Thymus (tissue), 11 donors: ENCODE measurements at regions not wholly inside any gene's neighbourhood (a gene's known extent, or its start where the extent isn't known, plus 50 kb on each side); places are given as distances from the start of the nearest gene placed in this dataset.
A peak's percentile ranks its signal among the peaks of the same experiment; 100 is the strongest.

Experiments
- DNase-seq, 9 donors: peaks; one replicate each; pipeline ENCODE4 v3.0.0-alpha.2; 2013; ENCODE audit warnings: low spot score in 9 of 9, low read depth in 6 of 9, missing footprints in 1 of 9
- H3K27ac ChIP-seq, 2 donors: one replicate each; pipeline ENCODE4 v1.5.1; 2013; ENCODE audit warnings: control low read depth in 1 of 2, low read depth in 1 of 2, low read length in 1 of 2, mild to moderate bottlenecking in 1 of 2, moderate library complexity in 1 of 2
- H3K27me3 ChIP-seq, 2 donors: one replicate each; pipeline ENCODE4 v1.5.1; 2013; ENCODE audit warnings: low read length in 1 of 2; ENCODE audit not compliant: control insufficient read depth in 2 of 2, insufficient read depth in 1 of 2
- H3K36me3 ChIP-seq, 2 donors: one replicate each; pipeline ENCODE4 v1.5.1; 2013; ENCODE audit warnings: low read length in 1 of 2, mild to moderate bottlenecking in 1 of 2, moderate library complexity in 1 of 2; ENCODE audit not compliant: control insufficient read depth in 2 of 2, insufficient read depth in 2 of 2
- H3K4me1 ChIP-seq, 2 donors: one replicate each; pipeline ENCODE4 v1.5.1; 2013; ENCODE audit warnings: low read length in 2 of 2; ENCODE audit not compliant: control insufficient read depth in 2 of 2, insufficient read depth in 2 of 2
- H3K4me3 ChIP-seq, 2 donors: one replicate each; pipeline ENCODE4 v1.5.1; 2013; ENCODE audit warnings: low read length in 2 of 2, control low read depth in 1 of 2, mild to moderate bottlenecking in 1 of 2
- H3K9me3 ChIP-seq, 2 donors: one replicate each; pipeline ENCODE4 v1.5.1; 2013; ENCODE audit warnings: low read length in 1 of 2, mild to moderate bottlenecking in 1 of 2; ENCODE audit not compliant: control insufficient read depth in 2 of 2, insufficient read depth in 1 of 2
- WGBS: extraction: QIAGEN DNeasy Blood & Tissue Kit; methylation state at CpG from one replicate; pipeline ENCODE4 v1.1.7; 2013; 5-methylcytosine and 5-hydroxymethylcytosine counted together
- donor health status: healthy.

- H3K27me3 ChIP-seq = no peaks in the 10 kb centered on the region
- peaks cover 0 to 6% of the 10 kb centered on the region in 2 donors for H3K4me1 ChIP-seq
- H3K36me3 ChIP-seq = no peaks in the 10 kb centered on the region
- H3K4me3 ChIP-seq = no peak overlapping the region
- H3K9me3 ChIP-seq = no peaks in the 10 kb centered on the region
- 76% methylated on average over 10 of the region's 10 CpGs for WGBS
- DNase-seq = no peak
- H3K27ac ChIP-seq = peak overlapping the region; percentile 54 to 72
These were observed 55.8 kb upstream of the FGFR2 start for GRCh38 chr10:121654021-121654545.

GRCh38 chr10:121653608-121654007, 55.4 kb upstream of the FGFR2 start:
- no peaks in the 10 kb centered on the region for H3K36me3 ChIP-seq
- H3K9me3 ChIP-seq = no peaks in the 10 kb centered on the region
- no peaks in the 10 kb centered on the region for H3K27me3 ChIP-seq
- DNase-seq = no peak
- H3K27ac ChIP-seq = peak overlapping the region in 1 of 2 donors; percentile 46
- peaks cover 0 to 6% of the 10 kb centered on the region in 2 donors for H3K4me1 ChIP-seq
- no peak overlapping the region for H3K4me3 ChIP-seq
- 91% methylated on average over 8 of the region's 8 CpGs for WGBS

DNA sequence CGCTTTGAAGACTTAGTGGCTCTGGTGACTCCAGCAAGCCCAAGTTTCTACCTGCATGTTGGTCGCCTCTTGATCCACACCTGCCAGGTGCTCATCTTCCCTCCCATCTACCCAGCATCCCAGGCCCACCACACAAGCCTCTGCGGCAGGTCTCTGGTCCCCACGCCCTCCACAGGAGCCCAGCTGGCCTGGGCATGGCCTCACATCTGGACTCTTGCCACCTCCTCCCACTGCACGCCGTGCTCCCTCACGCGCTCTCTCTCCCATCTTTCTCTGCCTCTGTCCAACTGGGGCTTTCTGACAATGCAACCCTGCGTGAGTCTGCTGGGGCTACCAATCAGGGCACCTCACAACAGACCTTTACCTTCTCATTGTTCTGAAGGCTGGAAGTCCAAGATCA, 50.2 kb upstream of the FGFR2 start:
- 91% methylated on average over 9 of the region's 9 CpGs for WGBS
- Histone ChIP-seq H3K36me3 (no peaks in the 10 kb centered on the region), H3K9me3 (no peaks in the 10 kb centered on the region), H3K4me1 (no peaks in the 10 kb centered on the region), H3K4me3 (no peak overlapping the region), H3K27ac (no peak overlapping the region), H3K27me3 (no peaks in the 10 kb centered on the region)
- DNase-seq = no peak

- 41% methylated on average over 7 of the region's 7 CpGs for WGBS
- H3K4me3 ChIP-seq = no peak overlapping the region
- DNase-seq = no peak
- H3K4me1 ChIP-seq = no peaks in the 10 kb centered on the region
- H3K27me3 ChIP-seq = no peaks in the 10 kb centered on the region
- H3K36me3 ChIP-seq = no peaks in the 10 kb centered on the region
- no peaks in the 10 kb centered on the region for H3K9me3 ChIP-seq
- H3K27ac ChIP-seq = no peak overlapping the region
These were observed 49.8 kb upstream of the FGFR2 start for GRCh38 chr10:121648059-121648458.
